ENCODE measurements at regions not wholly inside any gene's neighbourhood (a gene's known extent, or its start where the extent isn't known, plus 50 kb on each side); places are given as distances from the start of the nearest gene placed in this dataset.

GRCh38 chr6:104306211-104306610, 553.5 kb downstream of the HACE1 start:
- DNase-seq = no peak

DNA sequence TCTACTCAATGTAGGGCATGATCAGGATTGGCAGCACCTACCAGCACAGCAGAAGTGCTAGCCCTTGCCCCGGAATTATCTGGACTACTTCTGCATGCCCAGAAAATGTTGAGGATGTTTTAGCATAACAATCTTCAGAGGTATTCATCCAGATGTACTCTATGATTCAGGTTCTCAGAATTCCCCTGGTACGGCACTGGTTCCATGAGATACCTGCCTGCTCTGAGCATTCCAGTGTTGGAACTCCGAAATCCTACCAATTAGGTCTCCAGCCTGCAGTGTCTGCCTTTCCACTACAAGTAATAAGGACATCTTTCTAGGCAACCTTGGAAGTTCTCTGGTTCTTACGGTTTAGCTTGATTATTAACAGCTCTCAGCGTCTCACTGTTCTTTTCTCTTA, 554.5 kb downstream of the HACE1 start:
- no peak for DNase-seq

DNA sequence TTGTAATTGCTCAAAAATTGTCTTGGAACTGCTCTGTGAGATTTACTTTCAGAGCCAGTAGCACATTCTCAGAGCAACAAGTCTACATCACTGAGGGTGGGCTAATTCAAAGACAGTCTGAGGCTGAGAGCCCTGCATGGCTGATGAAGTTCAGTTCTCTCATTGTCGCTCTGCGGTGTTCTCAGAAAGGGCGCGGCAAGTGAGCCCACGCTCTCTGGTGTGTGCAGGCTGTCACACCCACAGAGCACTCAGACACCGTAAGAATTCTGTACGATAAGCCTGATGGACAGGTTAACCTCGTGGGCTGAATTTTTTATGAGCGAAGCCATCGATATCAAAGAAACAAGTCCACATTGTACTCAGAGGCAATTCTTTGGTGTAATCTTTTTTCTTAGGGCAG, 557.8 kb downstream of the HACE1 start:
- DNase-seq = no peak

GRCh38 chr6:104286641-104287040, 573.1 kb downstream of the HACE1 start:
- no peak for DNase-seq

DNA sequence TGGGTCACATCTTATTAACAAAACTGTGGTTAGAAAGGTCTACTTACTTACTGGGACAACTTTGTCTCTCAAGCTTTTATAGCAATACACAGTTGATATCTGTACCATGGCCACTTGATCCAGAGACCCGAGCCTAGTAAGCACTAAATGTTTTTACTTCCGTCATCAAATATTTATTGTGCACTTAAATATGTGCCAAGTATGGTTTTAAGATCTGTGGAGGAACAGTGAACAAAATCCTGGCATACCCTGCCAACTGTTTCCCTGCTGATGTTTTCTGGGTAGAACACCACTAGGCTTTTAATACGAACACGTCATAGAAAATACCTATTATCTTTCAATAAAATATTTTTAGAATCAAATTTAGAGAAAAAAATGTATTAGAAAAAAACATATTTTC, 574.8 kb downstream of the HACE1 start:
- DNase-seq = no peak

DNA sequence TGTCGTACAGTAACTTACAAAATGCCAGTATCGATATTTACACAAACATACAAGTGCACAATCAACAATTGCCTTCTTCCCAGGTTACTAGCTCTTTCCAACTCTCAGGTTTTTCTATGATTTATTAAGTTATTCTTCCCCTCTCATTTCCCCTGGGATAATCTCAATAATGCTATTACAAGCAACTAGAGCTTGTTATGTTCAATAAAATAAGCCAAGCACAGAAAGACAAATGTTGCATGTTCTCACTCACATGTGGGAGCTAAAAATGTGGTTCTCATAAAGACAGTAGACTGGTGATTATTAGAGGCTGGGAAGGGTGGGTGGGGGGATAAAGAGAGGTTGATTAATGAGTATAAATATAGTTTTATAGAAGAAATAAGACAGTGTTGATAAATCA, 577.1 kb downstream of the HACE1 start:
- no peak for DNase-seq

GRCh38 chr6:104281370-104281769, 578.3 kb downstream of the HACE1 start:
- DNase-seq = no peak

DNA sequence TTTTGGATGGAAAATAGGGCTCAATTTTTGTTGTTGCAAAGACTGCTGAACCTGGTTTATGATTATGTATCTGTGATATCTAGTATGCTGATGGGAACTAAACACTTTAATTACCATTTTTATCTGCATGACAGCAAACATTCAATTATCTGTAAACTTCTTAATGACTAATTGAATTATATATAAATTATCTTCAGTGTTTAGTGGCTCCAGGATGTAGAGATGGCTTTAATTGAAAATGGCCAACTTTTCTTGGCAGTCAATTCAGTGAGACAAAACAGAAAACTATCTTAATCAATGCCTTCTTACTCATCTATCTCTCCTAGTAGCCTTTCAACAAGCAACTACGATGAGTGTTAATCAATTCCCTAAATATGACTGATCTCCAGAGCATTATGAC, 591.3 kb downstream of the HACE1 start:
- no peak for DNase-seq

DNA sequence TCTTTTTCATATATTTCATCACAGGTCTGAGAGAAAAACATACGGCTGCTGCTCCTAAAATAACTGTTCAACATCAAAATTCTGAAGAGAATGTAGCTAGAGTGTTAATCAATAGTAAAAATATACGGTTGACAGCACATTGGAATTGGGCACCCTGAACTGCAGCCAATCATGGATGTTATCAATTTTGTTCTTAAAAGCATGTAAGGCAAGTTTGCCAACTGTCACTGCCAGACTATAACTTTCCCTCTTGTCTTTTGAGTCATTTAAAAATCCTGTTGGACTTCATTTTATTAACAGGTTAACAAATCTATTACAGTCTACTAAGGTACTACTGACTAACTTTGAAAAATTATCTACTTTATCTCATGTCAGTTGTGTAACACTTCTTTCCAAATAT, 592.8 kb downstream of the HACE1 start:
- DNase-seq = no peak

GRCh38 chr6:104256646-104257045, 603.1 kb downstream of the HACE1 start:
- no peak for DNase-seq

- DNase-seq = no peak
These were observed 606.5 kb downstream of the HACE1 start for GRCh38 chr6:104253236-104253635.

DNA sequence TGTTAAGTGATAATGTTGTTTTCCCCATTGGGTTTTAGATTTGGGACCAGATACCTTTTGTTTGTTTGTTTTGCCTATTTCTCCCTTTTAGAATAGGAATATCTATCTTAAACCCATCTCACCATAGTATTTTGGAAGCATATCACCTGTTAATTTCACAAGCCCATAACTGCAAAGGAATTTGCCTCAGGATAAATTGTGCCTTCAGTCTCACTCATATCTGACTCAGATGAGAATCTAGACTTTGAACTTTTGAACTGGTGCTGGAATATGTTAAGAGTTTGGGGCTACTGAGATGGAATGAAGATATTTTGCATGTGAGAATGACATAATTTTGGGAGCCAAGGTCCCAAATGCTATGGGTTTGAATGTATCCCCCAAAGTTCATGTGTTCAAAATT, 607.4 kb downstream of the HACE1 start:
- DNase-seq = no peak

GRCh38 chr6:104251651-104252050, 608.1 kb downstream of the HACE1 start:
- no peak for DNase-seq

- DNase-seq = no peak
These were observed 618.9 kb downstream of the HACE1 start for GRCh38 chr6:104240865-104241264.

DNA sequence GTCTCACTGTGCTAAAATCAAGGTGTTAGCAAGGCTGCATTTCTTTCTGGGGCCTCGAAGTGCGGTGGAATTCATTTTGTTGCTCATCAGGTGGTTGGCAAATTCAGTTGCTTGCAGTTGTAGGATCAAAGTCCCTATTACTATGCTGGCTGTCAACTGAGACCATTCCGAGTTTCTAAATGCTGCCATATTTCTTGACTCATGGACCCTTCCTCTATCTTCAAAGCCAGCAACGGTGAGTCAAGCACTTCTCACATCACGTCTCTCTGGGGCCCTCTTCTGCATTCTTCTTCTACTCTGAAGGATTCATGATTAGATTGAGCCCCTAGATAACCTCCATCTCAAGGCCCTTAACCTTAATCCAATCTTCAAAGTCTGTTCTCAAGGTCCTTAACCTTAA, 619.7 kb downstream of the HACE1 start:
- DNase-seq = no peak

DNA sequence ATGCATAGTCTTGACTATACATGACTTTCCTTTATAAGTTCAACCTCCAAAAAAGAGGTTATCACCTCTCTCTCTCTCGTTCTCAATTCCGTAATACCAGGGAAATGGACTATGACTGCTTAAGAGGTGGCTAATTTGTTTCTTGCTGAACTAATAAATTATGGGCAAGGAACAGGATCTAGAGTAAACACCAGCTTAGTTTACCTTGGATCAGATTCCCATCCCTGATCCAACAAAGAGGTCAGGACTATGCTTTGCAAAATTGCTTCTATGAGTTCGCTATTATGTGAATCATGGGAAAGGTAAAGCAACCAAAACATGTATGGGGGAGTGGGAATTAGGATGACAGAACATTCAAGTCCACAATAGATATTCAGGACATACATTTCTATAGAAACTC, 630.7 kb downstream of the HACE1 start:
- DNase-seq = peak; percentile 68 to 71

- no peak for DNase-seq
These were observed 632.2 kb downstream of the HACE1 start for GRCh38 chr6:104227508-104227907.

DNA sequence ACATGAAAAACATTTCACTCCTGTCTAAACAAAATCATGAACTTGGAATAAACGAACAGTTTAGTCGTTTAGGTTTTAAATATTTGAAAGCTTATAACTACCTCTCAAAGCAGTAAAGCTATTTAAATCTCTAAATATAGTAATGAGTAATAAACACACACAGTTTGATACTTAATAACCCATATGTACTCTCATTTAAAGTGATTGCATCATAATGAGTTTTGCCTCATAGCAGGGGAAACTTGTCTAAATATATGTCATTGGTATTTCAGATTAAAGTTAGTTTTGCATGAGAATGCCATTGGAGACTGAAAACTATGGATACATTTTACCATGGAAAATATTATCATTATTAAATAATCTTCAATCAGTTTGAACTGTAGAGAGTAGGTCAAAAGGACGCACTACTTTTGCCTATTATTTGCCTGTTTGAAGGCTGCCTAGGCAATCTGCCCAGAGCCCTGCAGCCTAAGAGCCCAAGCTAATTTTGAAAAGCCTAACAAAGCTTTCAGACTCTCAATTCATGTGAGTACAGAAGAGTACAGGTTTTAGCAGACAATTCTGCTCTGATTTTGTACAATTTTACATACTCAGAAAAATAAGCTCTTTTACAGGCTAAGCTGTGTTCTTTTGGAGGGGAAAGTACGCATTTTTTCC, 632.8 kb downstream of the HACE1 start:
- DNase-seq = peak in 1 of 2 experiments; percentile 9

DNA sequence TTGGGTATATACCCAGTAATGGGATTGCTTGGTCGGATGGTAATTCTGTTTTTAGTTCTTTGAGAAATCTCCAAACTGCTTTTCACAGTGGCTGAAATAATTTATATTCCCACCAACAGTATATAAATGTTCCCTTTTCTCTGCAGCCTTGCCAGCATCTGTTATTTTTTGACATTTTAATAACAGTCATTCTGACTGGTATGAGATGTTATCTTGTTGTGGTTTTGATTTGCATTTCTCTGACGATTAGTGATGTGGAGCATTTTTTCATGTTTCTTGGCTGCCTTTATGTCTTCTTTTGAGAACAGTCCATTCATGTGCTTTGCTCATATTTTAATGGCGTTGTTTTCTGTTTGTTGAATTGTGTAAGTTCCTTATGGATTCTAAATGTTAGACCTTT, 641.6 kb downstream of the HACE1 start:
- peak; percentile 66 to 67 for DNase-seq

GRCh38 chr6:104214901-104215300, 644.8 kb downstream of the HACE1 start:
- DNase-seq = no peak

DNA sequence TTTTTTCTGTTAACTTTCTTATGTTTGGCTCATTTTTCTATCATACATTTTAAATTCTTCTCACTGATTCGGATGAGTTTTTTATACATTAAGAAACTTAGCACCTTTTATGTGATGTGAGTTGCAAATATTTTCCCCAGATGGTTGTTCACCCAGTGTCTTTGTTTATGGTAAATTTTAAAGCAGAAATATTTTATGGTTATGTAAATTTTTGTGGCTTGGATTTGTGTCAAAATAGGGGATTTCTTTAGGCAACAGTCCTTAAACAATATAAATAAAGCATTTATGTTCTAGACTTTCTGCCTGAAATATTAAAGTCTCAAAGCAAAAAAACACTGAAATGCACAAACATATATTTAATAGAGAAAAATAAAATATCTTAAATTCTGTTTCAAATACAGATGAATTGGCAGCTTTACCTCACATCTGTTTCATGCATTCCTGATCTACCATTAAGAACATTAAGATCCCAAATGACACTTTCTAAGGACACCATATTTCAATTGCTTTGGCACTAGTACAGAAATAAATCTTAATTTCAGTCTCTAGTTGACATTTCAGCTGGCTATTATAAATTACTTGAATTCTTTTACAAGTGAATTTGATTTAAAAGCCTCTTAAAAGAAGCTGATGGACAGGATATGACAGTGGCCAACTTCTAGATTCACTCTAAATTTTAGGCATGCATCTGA, 646.6 kb downstream of the HACE1 start:
- no peak for DNase-seq

- no peak for DNase-seq
These were observed 652.1 kb downstream of the HACE1 start for GRCh38 chr6:104207635-104208034.

DNA sequence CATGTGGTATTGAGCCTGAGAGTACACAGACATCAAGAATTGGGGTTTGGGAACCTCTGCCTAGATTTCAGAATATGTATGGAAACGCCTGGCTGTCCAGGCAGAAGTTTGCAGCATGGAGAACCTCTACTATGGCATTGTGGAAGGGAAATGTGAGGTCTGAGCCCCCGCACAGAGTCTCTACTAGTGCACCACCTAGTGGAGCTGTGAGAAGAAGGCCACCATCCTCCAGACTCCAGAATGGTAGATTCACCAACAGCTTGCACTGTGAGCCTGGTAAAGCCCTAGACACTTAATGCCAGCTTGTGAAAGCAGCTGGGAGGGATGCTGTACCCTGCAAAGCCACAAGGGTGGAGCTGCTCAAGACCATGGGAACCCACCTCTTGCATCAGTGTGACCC, 658.2 kb downstream of the HACE1 start:
- DNase-seq = no peak

DNA sequence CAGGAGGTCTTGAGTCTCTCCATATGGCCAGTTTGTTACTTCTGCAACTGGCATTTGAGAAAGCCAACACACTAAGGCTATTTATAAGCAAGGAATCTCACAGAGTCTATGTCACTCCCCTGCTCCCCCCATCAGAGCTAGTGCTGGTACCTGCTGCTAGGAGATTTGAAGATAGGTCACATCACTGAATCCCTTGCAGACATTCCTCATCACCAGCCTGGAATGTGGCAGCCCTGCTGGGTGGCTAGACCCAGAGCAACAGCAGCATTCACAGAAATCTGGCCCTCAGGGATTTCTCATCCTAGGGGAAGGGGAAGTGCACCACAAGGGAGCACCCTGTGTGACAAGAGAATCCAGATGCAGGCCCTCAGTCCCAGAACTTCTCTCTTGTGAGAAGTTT, 672.1 kb downstream of the HACE1 start:
- no peak for DNase-seq

DNA sequence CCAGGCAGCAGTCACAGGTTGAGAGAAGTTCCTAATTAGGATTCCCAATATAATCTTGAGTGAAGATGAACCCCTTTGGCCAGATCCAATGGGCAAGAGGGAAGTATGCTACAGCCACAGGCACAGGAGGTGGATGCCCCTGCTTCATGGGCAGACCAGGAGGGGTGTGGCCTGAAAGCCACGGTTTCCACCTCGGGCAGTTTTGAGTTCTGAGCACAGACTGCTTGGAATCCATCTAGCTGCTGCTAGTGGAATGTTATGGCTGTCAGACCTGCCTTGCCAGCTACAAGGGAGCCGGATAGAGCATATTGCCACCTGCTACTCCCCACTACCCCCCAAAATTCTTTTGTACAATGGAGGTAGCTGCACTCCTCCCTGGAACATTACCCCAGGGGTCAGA, 672.9 kb downstream of the HACE1 start:
- no peak for DNase-seq
